Esophagus squamous epithelium (tissue), 5 donors: ENCODE measurements at regions not wholly inside any gene's neighbourhood (a gene's known extent, or its start where the extent isn't known, plus 50 kb on each side); places are given as distances from the start of the nearest gene placed in this dataset.

Experiments used
- DNase-seq: peaks from one replicate; lab custom pipeline; 2025; lab: John Stamatoyannopoulos, UW
- H3K27ac ChIP-seq, 4 donors: fragments of 200-600 bp; sonication (generic); one replicate each; pipeline ENCODE4 v1.5.1; 2016 to 2019; ENCODE audit warnings: mild to moderate bottlenecking in 1 of 4
- H3K27me3 ChIP-seq, 4 donors: fragments of 200-600 bp; sonication (generic); 1 replicate in 3 of 4; 2 replicates in 1 of 4; pipeline versions ENCODE4 v1.5.1 to v1.6.0; 2017 to 2021; ENCODE audit warnings: antibody characterized with exemption in 1 of 4
- H3K36me3 ChIP-seq, 3 donors: fragments of 200-600 bp; sonication (generic); one replicate each; pipeline ENCODE4 v1.5.1; 2016 to 2019
- H3K4me1 ChIP-seq, 3 donors: fragments of 200-600 bp; sonication (generic); one replicate each; pipeline ENCODE4 v1.5.1; 2017 to 2019
- H3K4me3 ChIP-seq, 4 donors: fragments of 200-600 bp; sonication (generic); 1 replicate in 3 of 4; 2 replicates in 1 of 4; pipeline ENCODE4 v1.5.1; 2016 to 2019; ENCODE audit warnings: mild to moderate bottlenecking in 2 of 4, moderate library complexity in 1 of 4
- H3K9me3 ChIP-seq, 3 donors: fragments of 200-600 bp; sonication (generic); one replicate each; pipeline ENCODE4 v1.5.1; 2016 to 2019
- CTCF ChIP-seq, 6 experiments: fragments of 450-650 bp in 4 of 6; fragments of 200-600 bp in 2 of 6; sonication (generic) in 2 of 6; IDR thresholded peaks; one replicate each; pipeline ENCODE4 v1.5.1; 2016 to 2019; ENCODE audit warnings: antibody characterized with exemption in 6 of 6, mild to moderate bottlenecking in 4 of 6, moderate library complexity in 4 of 6
- POLR2A ChIP-seq, 4 donors: fragments of 450-650 bp; IDR thresholded peaks; one replicate each; pipeline ENCODE4 v1.6.1; 2017; ENCODE audit warnings: antibody characterized with exemption in 4 of 4, mild to moderate bottlenecking in 4 of 4, moderate library complexity in 3 of 4
- WGBS, 2 donors: methylation state at CpG; one replicate each; pipeline ENCODE4 v1.1.5; 2018; 5-methylcytosine and 5-hydroxymethylcytosine counted together
- intact Hi-C: fragments of 100-400 bp; cut with DNase I; formaldehyde crosslinking; loops from one replicate; pipeline ENCODE4 v1.15.0; 2022
- donor health status: DM: yes; HTN: yes; CAD: no.

DNA sequence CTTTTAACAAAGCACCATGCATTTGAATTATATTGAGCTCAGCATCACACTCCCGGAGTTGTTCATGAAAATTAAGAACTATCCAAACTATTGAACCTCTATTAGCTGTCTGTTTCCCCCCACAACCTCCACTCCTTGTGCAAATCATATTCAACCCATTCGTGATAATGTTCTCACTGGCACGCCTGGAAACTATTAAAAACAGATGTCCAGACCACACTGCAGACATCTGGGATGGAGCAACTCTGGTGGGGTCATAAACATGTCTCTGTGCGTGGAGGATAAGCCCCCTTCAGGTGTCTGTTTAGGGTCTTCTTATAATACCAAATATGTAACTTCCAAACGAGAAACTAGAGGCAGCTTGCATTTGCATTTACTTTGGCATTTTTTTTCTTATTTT lies 193.7 kb downstream of the TFAP2A start:
- Histone ChIP-seq H3K4me1 (no peaks in the 10 kb centered on the region), H3K4me3 (no peak overlapping the region), H3K27ac (no peak overlapping the region), H3K9me3 (no peaks in the 10 kb centered on the region), H3K27me3 (peaks cover 0 to 3% (median 0%) of the 10 kb centered on the region in 4 donors), H3K36me3 (no peaks in the 10 kb centered on the region)
- TF ChIP-seq POLR2A (IDR thresholded peaks at IDR 0.05) (no peak), CTCF (IDR thresholded peaks at IDR 0.05) (no peak)
- no peak for DNase-seq
- WGBS, 2 donors: 70 to 76% methylated on average over 5 of the region's 5 CpGs
- intact Hi-C loops: no loop called here

- WGBS, 2 donors: 84% methylated on average over 2 of the region's 2 CpGs
- no peak overlapping the region for H3K4me3 ChIP-seq
- TF ChIP-seq CTCF (IDR thresholded peaks at IDR 0.05): no peak
- TF ChIP-seq POLR2A (IDR thresholded peaks at IDR 0.05): no peak
- peaks cover 0 to 3% (median 0%) of the 10 kb centered on the region in 4 donors for H3K27me3 ChIP-seq
- DNase-seq: no peak
- no peak overlapping the region for H3K27ac ChIP-seq
- intact Hi-C loops: no loop called here
- no peaks in the 10 kb centered on the region for H3K9me3 ChIP-seq
- H3K36me3 ChIP-seq: no peaks in the 10 kb centered on the region
- H3K4me1 ChIP-seq: no peaks in the 10 kb centered on the region
Observed at GRCh38 chr6:10219510-10219909, 195.4 kb downstream of the TFAP2A start.

DNA sequence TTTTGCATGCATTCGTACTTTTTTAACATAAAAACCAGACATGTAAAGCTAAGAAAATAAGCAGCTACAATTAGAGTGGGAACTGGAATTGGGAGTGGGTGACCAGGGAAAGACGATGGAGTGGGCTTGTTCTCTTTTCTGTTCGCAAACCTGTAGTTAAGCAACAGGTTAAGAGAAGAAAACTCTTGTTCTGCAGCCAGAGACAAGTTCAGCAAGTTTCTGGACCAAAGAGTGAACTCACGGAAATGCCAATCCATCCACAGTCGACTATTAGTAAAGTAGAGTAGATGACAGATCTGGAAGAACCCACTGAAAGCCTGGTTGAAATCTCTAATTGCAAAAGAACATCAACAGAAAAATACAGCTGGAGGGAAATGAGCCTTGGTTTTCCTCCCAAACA lies 197.8 kb downstream of the TFAP2A start:
- TF ChIP-seq CTCF (IDR thresholded peaks at IDR 0.05) (no peak), POLR2A (IDR thresholded peaks at IDR 0.05) (no peak)
- no peak for DNase-seq
- Histone ChIP-seq H3K9me3 (no peaks in the 10 kb centered on the region), H3K4me3 (no peak overlapping the region), H3K36me3 (no peaks in the 10 kb centered on the region), H3K4me1 (no peaks in the 10 kb centered on the region), H3K27me3 (no peaks in the 10 kb centered on the region), H3K27ac (no peak overlapping the region)
- 43 to 73% methylated on average over 5 of the region's 5 CpGs for WGBS, 2 donors
- intact Hi-C loops: no loop called here

- H3K27me3 ChIP-seq: no peaks in the 10 kb centered on the region
- intact Hi-C loops: no loop called here
- WGBS, 2 donors: 72 to 87% methylated on average over 7 of the region's 7 CpGs
- no peak for TF ChIP-seq CTCF (IDR thresholded peaks at IDR 0.05)
- TF ChIP-seq POLR2A (IDR thresholded peaks at IDR 0.05): no peak
- no peak overlapping the region for H3K4me3 ChIP-seq
- H3K27ac ChIP-seq: no peak overlapping the region
- H3K4me1 ChIP-seq: no peaks in the 10 kb centered on the region
- DNase-seq: no peak
- no peaks in the 10 kb centered on the region for H3K9me3 ChIP-seq
- H3K36me3 ChIP-seq: no peaks in the 10 kb centered on the region
Observed at GRCh38 chr6:10215326-10216110, 199.4 kb downstream of the TFAP2A start.

GRCh38 chr6:10210052-10210451 lies 204.8 kb downstream of the TFAP2A start:
- Histone ChIP-seq H3K4me1 (peaks cover 0 to 3% (median 0%) of the 10 kb centered on the region in 3 donors), H3K36me3 (no peaks in the 10 kb centered on the region), H3K27ac (no peak overlapping the region), H3K4me3 (no peak overlapping the region), H3K9me3 (no peaks in the 10 kb centered on the region), H3K27me3 (no peaks in the 10 kb centered on the region)
- intact Hi-C loops: no loop called here
- 19 to 39% methylated on average over 2 of the region's 2 CpGs for WGBS, 2 donors
- no peak for TF ChIP-seq POLR2A (IDR thresholded peaks at IDR 0.05)
- TF ChIP-seq CTCF (IDR thresholded peaks at IDR 0.05): no peak
- DNase-seq: no peak
